ENCODE measurements at regions not wholly inside any gene's neighbourhood (a gene's known extent, or its start where the extent isn't known, plus 50 kb on each side); places are given as distances from the start of the nearest gene placed in this dataset.

GRCh38 chr9:78777747-78778146, 480.8 kb downstream of the PSAT1 start:
- H3K4me1 ChIP-seq: no peaks in the 10 kb centered on the region
- no peak for DNase-seq (ENCODE audit: low spot score in 2 of 2)
- no peak overlapping the region for H3K27ac ChIP-seq
- no peak overlapping the region for H3K4me3 ChIP-seq
- TF ChIP-seq POLR2A (IDR thresholded peaks at IDR 0.05) (no peak), CTCF (IDR thresholded peaks at IDR 0.05) (no peak), EP300 (IDR thresholded peaks at IDR 0.05) (no peak)
- 62 to 67% methylated on average over 4 of the region's 4 CpGs for WGBS, 2 donors
- H3K9me3 ChIP-seq: no peaks in the 10 kb centered on the region
- H3K27me3 ChIP-seq: no peaks in the 10 kb centered on the region
- no peaks in the 10 kb centered on the region for H3K36me3 ChIP-seq

- TF ChIP-seq POLR2A (IDR thresholded peaks at IDR 0.05) (no peak), CTCF (IDR thresholded peaks at IDR 0.05) (no peak), EP300 (IDR thresholded peaks at IDR 0.05) (no peak)
- no peak for DNase-seq (ENCODE audit: low spot score in 2 of 2)
Measured at GRCh38 chr9:78778318-78778717, 481.4 kb downstream of the PSAT1 start.

GRCh38 chr9:78778861-78779374, 482.0 kb downstream of the PSAT1 start:
- TF ChIP-seq EP300 (IDR thresholded peaks at IDR 0.05) (no peak), POLR2A (IDR thresholded peaks at IDR 0.05) (no peak), CTCF (IDR thresholded peaks at IDR 0.05) (no peak)
- DNase-seq (ENCODE audit: low spot score in 2 of 2): no peak
- H3K36me3 ChIP-seq: no peaks in the 10 kb centered on the region
- 55 to 67% methylated on average over 4 of the region's 4 CpGs for WGBS, 2 donors
- H3K27ac ChIP-seq: no peak overlapping the region
- H3K9me3 ChIP-seq: no peaks in the 10 kb centered on the region
- H3K4me3 ChIP-seq: no peak overlapping the region
- H3K4me1 ChIP-seq: no peaks in the 10 kb centered on the region
- H3K27me3 ChIP-seq: no peaks in the 10 kb centered on the region

More at GRCh38 chr9:78778318-78778717, 481.4 kb downstream of the PSAT1 start:
- no peaks in the 10 kb centered on the region for H3K9me3 ChIP-seq
- no peaks in the 10 kb centered on the region for H3K36me3 ChIP-seq
- H3K27me3 ChIP-seq: no peaks in the 10 kb centered on the region
- 60 to 61% methylated on average over 3 of the region's 3 CpGs for WGBS, 2 donors
- no peak overlapping the region for H3K27ac ChIP-seq
- no peak overlapping the region for H3K4me3 ChIP-seq
- no peaks in the 10 kb centered on the region for H3K4me1 ChIP-seq

GRCh38 chr9:78781681-78782080, 484.8 kb downstream of the PSAT1 start:
- TF ChIP-seq POLR2A (IDR thresholded peaks at IDR 0.05): no peak
- TF ChIP-seq CTCF (IDR thresholded peaks at IDR 0.05): no peak
- TF ChIP-seq EP300 (IDR thresholded peaks at IDR 0.05): no peak
- no peaks in the 10 kb centered on the region for H3K9me3 ChIP-seq
- H3K27ac ChIP-seq: no peak overlapping the region
- no peak for DNase-seq (ENCODE audit: low spot score in 2 of 2)
- WGBS, 2 donors: 88 to 93% methylated on average over 4 of the region's 4 CpGs
- H3K36me3 ChIP-seq: no peaks in the 10 kb centered on the region
- no peaks in the 10 kb centered on the region for H3K4me1 ChIP-seq
- H3K4me3 ChIP-seq: no peak overlapping the region
- no peaks in the 10 kb centered on the region for H3K27me3 ChIP-seq

GRCh38 chr9:78782234-78782633, 485.3 kb downstream of the PSAT1 start:
- WGBS, 2 donors: 73 to 92% methylated on average over 3 of the region's 3 CpGs

More at GRCh38 chr9:78782234-78782633, 485.3 kb downstream of the PSAT1 start:
- Histone ChIP-seq H3K36me3 (no peaks in the 10 kb centered on the region), H3K4me3 (no peak overlapping the region), H3K9me3 (no peaks in the 10 kb centered on the region), H3K27me3 (no peaks in the 10 kb centered on the region), H3K4me1 (no peaks in the 10 kb centered on the region), H3K27ac (no peak overlapping the region)
- no peak for TF ChIP-seq EP300 (IDR thresholded peaks at IDR 0.05)
- TF ChIP-seq POLR2A (IDR thresholded peaks at IDR 0.05): no peak
- TF ChIP-seq CTCF (IDR thresholded peaks at IDR 0.05): no peak
- DNase-seq (ENCODE audit: low spot score in 2 of 2): no peak
